HCT116 (cell line): ENCODE measurements at regions not wholly inside any gene's neighbourhood (a gene's known extent, or its start where the extent isn't known, plus 50 kb on each side); places are given as distances from the start of the nearest gene placed in this dataset.

Experiments
- ATAC-seq: fragments of 200-7000 bp; cut with Tn5 transposase; 2 replicates; pipeline ENCODE4 v1.9.1; 2020; ENCODE audit warnings: mild to moderate bottlenecking, moderate library complexity
- BruUV-seq: library from RNA; stranded (reverse); fragments of 400-500 nt; replicated peaks from 2 replicates; lab custom pipeline; 2021; lab: Mats Ljungman, UMichigan
- CTCF ChIA-PET: fragments of 300-600 bp; sonication (Branson Sonifier 250); formaldehyde crosslinking; loops from one replicate; lab custom pipeline; 2021; ENCODE audit warnings: antibody characterized with exemption; lab: Charles Lee
- POLR2A ChIA-PET: fragments of 300-600, 350-600 bp; sonication (Branson Sonifier 250); formaldehyde crosslinking; loops from one replicate; lab custom pipeline; 2021; ENCODE audit warnings: antibody characterized with exemption; lab: Charles Lee
- RAD21 ChIA-PET, 2 experiments: fragments of 300-600 bp; sonication (Branson Sonifier 250); formaldehyde crosslinking; loops; one replicate each; lab custom pipeline; 2023; ENCODE audit warnings: low total read pairs in 2 of 2; ENCODE audit not compliant: uncharacterized antibody in 2 of 2, unreplicated experiment in 2 of 2, low non-redundant PET in 1 of 2; lab: Charles Lee
- DNase-seq: peaks from one replicate; pipeline ENCODE4 v3.0.0-alpha.2; 2010; ENCODE audit warnings: low read depth, low spot score
- H2AFZ ChIP-seq: fragments of 200-600 bp; shearing (Covaris generic), sonication (generic); 2 replicates; pipeline ENCODE4 v1.6.1; 2017; ENCODE audit warnings: low read depth, mixed run types, mixed read lengths, antibody characterized with exemption, low read length; ENCODE audit not compliant: poor library complexity, severe bottlenecking
- H3K27ac ChIP-seq: 2 replicates; pipeline ENCODE4 v1.5.1; 2012; ENCODE audit warnings: low read depth, low read length
- H3K27me3 ChIP-seq: fragments of 200-600 bp; sonication (generic); 2 replicates; pipeline ENCODE4 v1.6.1; 2016; ENCODE audit warnings: mixed run types, low read length, mixed read lengths; ENCODE audit not compliant: insufficient read depth
- H3K36me3 ChIP-seq, 2 experiments: fragments of 200-500 bp in 1 of 2; fragments of 200-600 bp in 1 of 2; sonication (Bioruptor generic) in 1 of 2; sonication (generic) in 1 of 2; 2 replicates each; pipeline versions ENCODE4 v1.5.1 to v1.6.1; 2014 to 2016; ENCODE audit warnings: low read length in 2 of 2, inconsistent platforms in 1 of 2, mixed read lengths in 1 of 2, mixed run types in 1 of 2; ENCODE audit not compliant: insufficient read depth in 2 of 2, control insufficient read depth in 1 of 2
- H3K4me1 ChIP-seq, 2 experiments: fragments of 200-600 bp in 1 of 2; sonication (generic) in 1 of 2; 2 replicates each; pipeline versions ENCODE4 v1.5.1 to v1.6.1; 2012 to 2017; ENCODE audit warnings: low read length in 2 of 2, inconsistent platforms in 1 of 2, mild to moderate bottlenecking in 1 of 2, mixed read lengths in 1 of 2, mixed run types in 1 of 2, moderate library complexity in 1 of 2; ENCODE audit not compliant: insufficient read depth in 2 of 2, control insufficient read depth in 1 of 2
- H3K4me2 ChIP-seq: fragments of 200-600 bp; sonication (generic); 2 replicates; pipeline ENCODE4 v1.6.1; 2017; ENCODE audit warnings: mixed run types, low read length, mixed read lengths
- H3K4me3 ChIP-seq, 2 experiments: fragments of 200-600 bp in 1 of 2; sonication (generic) in 1 of 2; replicated peaks in 1 of 2; 2 replicates each; pipeline ENCODE4 v1.5.1; 2011 to 2016; ENCODE audit warnings: low read length in 2 of 2, control low read depth in 1 of 2, low read depth in 1 of 2, mild to moderate bottlenecking in 1 of 2, mixed read lengths in 1 of 2, mixed run types in 1 of 2
- H3K79me2 ChIP-seq: fragments of 200-600 bp; sonication (generic); 2 replicates; pipeline ENCODE4 v1.6.1; 2017; ENCODE audit warnings: mild to moderate bottlenecking, mixed run types, low read length, moderate library complexity, mixed read lengths; ENCODE audit not compliant: insufficient read depth
- H3K9ac ChIP-seq: fragments of 200-600 bp; sonication (generic); 2 replicates; pipeline ENCODE4 v1.6.1; 2016; ENCODE audit warnings: low read length, mixed read lengths
- H3K9me2 ChIP-seq: fragments of 200-600 bp; sonication (generic), shearing (Covaris generic); 2 replicates; pipeline ENCODE4 v1.6.1; 2017; ENCODE audit warnings: mixed run types, mild to moderate bottlenecking, moderate library complexity; ENCODE audit not compliant: insufficient read depth
- H3K9me3 ChIP-seq, 2 experiments: fragments of 200-500 bp in 1 of 2; fragments of 200-600 bp in 1 of 2; sonication (Bioruptor generic) in 1 of 2; sonication (generic) in 1 of 2; 2 replicates each; pipeline ENCODE4 v1.6.1; 2014 to 2017; ENCODE audit warnings: low read length in 2 of 2, mixed read lengths in 2 of 2, inconsistent platforms in 1 of 2, low read depth in 1 of 2, mild to moderate bottlenecking in 1 of 2, mixed run types in 1 of 2, moderate library complexity in 1 of 2; ENCODE audit not compliant: control insufficient read depth in 1 of 2, insufficient read depth in 1 of 2
- H4K20me1 ChIP-seq: fragments of 200-600 bp; sonication (generic), shearing (Covaris generic); 2 replicates; pipeline ENCODE4 v1.6.1; 2017; ENCODE audit warnings: mixed run types, mild to moderate bottlenecking, moderate library complexity; ENCODE audit not compliant: insufficient read depth
- CBX3 ChIP-seq: IDR thresholded peaks from 2 replicates; pipeline ENCODE4 v1.6.1; 2012; ENCODE audit warnings: low read depth
- CEBPB ChIP-seq: IDR thresholded peaks from 2 replicates; pipeline ENCODE4 v1.6.1; 2012; ENCODE audit warnings: low read depth
- ELF1 ChIP-seq: IDR thresholded peaks from 2 replicates; pipeline ENCODE4 v1.6.1; 2012; ENCODE audit warnings: low read depth, borderline replicate concordance
- EZH2 ChIP-seq: fragments of 200-600 bp; sonication (generic); IDR thresholded peaks from 2 replicates; pipeline ENCODE4 v1.6.1; 2017; ENCODE audit warnings: antibody characterized with exemption, mixed run types
- EZH2phosphoT487 ChIP-seq: fragments of 200-600 bp; IDR thresholded peaks from 2 replicates; pipeline ENCODE4 v1.6.1; 2018; ENCODE audit warnings: antibody characterized with exemption, borderline replicate concordance
- FOSL1 ChIP-seq: IDR thresholded peaks from 2 replicates; pipeline ENCODE4 v1.6.1; 2012; ENCODE audit warnings: low read depth
- POLR2A ChIP-seq: IDR thresholded peaks from 2 replicates; pipeline ENCODE4 v1.7.0; 2011; ENCODE audit warnings: borderline replicate concordance; ENCODE audit not compliant: insufficient read depth, insufficient read length; ENCODE audit errors: extremely low read depth
- POLR2AphosphoS5 ChIP-seq: IDR thresholded peaks from 2 replicates; pipeline ENCODE4 v1.6.1; 2011; ENCODE audit warnings: mild to moderate bottlenecking, low read depth, low read length, moderate library complexity
- RAD21 ChIP-seq: IDR thresholded peaks from 2 replicates; pipeline ENCODE4 v1.6.1; 2012; ENCODE audit warnings: low read depth, mild to moderate bottlenecking
- SP1 ChIP-seq: IDR thresholded peaks from 2 replicates; pipeline ENCODE4 v1.6.1; 2012; ENCODE audit warnings: low read depth
- TCF7L2 ChIP-seq: IDR thresholded peaks from 2 replicates; pipeline ENCODE4 v1.7.0; 2011; ENCODE audit warnings: borderline replicate concordance, inconsistent platforms; ENCODE audit not compliant: insufficient read depth, insufficient read length; ENCODE audit errors: extremely low read depth
- ZNF274 ChIP-seq: fragments of 200-500 bp; sonication (Bioruptor generic); IDR thresholded peaks from 2 replicates; pipeline ENCODE4 v1.6.1; 2014; ENCODE audit warnings: mild to moderate bottlenecking, low read depth, low read length, inconsistent platforms
- intact Hi-C: fragments of 100-400 bp; cut with micrococcal nuclease; formaldehyde crosslinking; loops from 2 replicates; pipeline ENCODE4 v1.10.0; 2022
- TF ChIP-seq, protein P1 (sequence below): IDR thresholded peaks from 2 replicates; pipeline ENCODE4 v1.6.1; 2012; ENCODE audit warnings: low read depth
- TF ChIP-seq, protein P2 (sequence below), 3 experiments: fragments of 200-600 bp in 1 of 3; sonication (generic) in 1 of 3; IDR thresholded peaks in 2 of 3; conservative IDR thresholded peaks in 1 of 3; 2 replicates each; pipeline ENCODE4 v1.5.1; 2012 to 2017; ENCODE audit warnings: low read depth in 2 of 3, low read length in 2 of 3, antibody characterized with exemption in 1 of 3, borderline replicate concordance in 1 of 3, control low read depth in 1 of 3, mild to moderate bottlenecking in 1 of 3, mixed read lengths in 1 of 3, mixed run types in 1 of 3, moderate library complexity in 1 of 3; ENCODE audit not compliant: insufficient read depth in 1 of 3

DNA sequence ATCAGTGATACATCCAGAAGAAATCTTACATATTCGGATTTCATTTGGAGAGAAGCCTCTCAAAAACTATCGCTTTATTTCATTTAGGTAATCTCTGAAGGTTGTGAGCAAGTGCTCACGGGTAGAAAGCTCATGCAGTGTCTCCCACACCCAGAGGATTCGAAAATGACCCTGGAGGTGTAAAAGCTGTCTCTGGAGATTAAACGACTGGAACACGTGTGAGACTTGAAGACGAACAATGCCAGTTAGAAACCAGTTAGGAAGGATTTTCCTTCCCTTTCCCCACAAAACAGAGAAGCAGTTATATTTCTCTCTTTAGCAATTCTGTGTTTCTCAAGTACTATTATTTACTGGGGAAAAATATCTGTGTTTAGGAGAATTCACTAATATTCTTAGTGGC lies 92.5 kb upstream of the CD55 start:
- Histone ChIP-seq H3K4me3 (no peak overlapping the region), H3K4me1 (peaks cover 9 to 14% of the 10 kb centered on the region in 2 experiments; a peak in 3 of 4 replicates), H3K27ac (no peak overlapping the region), H2AFZ (no peak overlapping the region), H3K9me3 (no peaks in the 10 kb centered on the region), H3K4me2 (no peak overlapping the region), H3K27me3 (no peaks in the 10 kb centered on the region), H3K9ac (no peak overlapping the region), H3K79me2 (no peaks in the 10 kb centered on the region), H3K9me2 (no peaks in the 10 kb centered on the region), H3K36me3 (no peaks in the 10 kb centered on the region), H4K20me1 (no peaks in the 10 kb centered on the region)
- no peak for ATAC-seq
- DNase-seq, result no peak
- no peak for TF ChIP-seq EZH2
- TF ChIP-seq ZNF274, result no peak
- TF ChIP-seq RAD21, result no peak
- no TSS peak for BruUV-seq
- ChIA-PET RAD21 (no interaction called here), POLR2A (no interaction called here), CTCF (no interaction called here)
- intact Hi-C loops, result no loop called here

DNA sequence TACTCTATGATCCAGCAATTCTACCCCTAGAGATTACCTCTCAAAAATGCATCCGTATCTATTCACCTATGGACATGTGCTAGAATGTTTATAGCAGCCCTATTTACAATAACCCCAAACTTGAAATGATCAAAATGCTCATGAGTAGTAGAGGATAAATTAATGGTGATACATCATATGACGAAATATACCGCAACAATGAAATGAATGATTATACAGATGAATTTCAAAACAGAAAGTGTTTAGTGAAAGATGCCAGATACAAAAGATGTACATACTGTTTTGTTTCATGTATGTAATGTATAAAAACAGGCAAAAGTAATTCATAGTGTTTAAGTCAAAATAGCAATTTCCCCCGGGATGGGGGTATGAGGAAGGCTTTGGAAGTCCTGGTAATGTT lies 91.0 kb upstream of the CD55 start:
- Histone ChIP-seq H3K4me2 (no peak overlapping the region), H3K27ac (no peak overlapping the region), H3K36me3 (no peaks in the 10 kb centered on the region), H4K20me1 (no peaks in the 10 kb centered on the region), H3K9me3 (no peaks in the 10 kb centered on the region), H3K4me3 (no peak overlapping the region), H3K9ac (no peak overlapping the region), H3K27me3 (no peaks in the 10 kb centered on the region), H2AFZ (no peak overlapping the region), H3K79me2 (no peaks in the 10 kb centered on the region), H3K4me1 (peaks cover 9 to 14% of the 10 kb centered on the region in 2 experiments; a peak in 3 of 4 replicates), H3K9me2 (no peaks in the 10 kb centered on the region)
- no TSS peak for BruUV-seq
- RAD21 ChIA-PET, result no interaction called here
- intact Hi-C loops, result no loop called here
- no peak for ATAC-seq
- CTCF ChIA-PET, result no interaction called here
- TF ChIP-seq CEBPB (no peak), RAD21 (no peak), ZNF274 (no peak), SP1 (no peak), POLR2AphosphoS5 (no peak), POLR2A (no peak), CBX3 (no peak), FOSL1 (no peak), ELF1 (no peak), EZH2phosphoT487 (no peak), TCF7L2 (no peak)
- TF ChIP-seq, protein P1, sequence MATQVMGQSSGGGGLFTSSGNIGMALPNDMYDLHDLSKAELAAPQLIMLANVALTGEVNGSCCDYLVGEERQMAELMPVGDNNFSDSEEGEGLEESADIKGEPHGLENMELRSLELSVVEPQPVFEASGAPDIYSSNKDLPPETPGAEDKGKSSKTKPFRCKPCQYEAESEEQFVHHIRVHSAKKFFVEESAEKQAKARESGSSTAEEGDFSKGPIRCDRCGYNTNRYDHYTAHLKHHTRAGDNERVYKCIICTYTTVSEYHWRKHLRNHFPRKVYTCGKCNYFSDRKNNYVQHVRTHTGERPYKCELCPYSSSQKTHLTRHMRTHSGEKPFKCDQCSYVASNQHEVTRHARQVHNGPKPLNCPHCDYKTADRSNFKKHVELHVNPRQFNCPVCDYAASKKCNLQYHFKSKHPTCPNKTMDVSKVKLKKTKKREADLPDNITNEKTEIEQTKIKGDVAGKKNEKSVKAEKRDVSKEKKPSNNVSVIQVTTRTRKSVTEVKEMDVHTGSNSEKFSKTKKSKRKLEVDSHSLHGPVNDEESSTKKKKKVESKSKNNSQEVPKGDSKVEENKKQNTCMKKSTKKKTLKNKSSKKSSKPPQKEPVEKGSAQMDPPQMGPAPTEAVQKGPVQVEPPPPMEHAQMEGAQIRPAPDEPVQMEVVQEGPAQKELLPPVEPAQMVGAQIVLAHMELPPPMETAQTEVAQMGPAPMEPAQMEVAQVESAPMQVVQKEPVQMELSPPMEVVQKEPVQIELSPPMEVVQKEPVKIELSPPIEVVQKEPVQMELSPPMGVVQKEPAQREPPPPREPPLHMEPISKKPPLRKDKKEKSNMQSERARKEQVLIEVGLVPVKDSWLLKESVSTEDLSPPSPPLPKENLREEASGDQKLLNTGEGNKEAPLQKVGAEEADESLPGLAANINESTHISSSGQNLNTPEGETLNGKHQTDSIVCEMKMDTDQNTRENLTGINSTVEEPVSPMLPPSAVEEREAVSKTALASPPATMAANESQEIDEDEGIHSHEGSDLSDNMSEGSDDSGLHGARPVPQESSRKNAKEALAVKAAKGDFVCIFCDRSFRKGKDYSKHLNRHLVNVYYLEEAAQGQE, result no peak
- TF ChIP-seq, protein P2, sequence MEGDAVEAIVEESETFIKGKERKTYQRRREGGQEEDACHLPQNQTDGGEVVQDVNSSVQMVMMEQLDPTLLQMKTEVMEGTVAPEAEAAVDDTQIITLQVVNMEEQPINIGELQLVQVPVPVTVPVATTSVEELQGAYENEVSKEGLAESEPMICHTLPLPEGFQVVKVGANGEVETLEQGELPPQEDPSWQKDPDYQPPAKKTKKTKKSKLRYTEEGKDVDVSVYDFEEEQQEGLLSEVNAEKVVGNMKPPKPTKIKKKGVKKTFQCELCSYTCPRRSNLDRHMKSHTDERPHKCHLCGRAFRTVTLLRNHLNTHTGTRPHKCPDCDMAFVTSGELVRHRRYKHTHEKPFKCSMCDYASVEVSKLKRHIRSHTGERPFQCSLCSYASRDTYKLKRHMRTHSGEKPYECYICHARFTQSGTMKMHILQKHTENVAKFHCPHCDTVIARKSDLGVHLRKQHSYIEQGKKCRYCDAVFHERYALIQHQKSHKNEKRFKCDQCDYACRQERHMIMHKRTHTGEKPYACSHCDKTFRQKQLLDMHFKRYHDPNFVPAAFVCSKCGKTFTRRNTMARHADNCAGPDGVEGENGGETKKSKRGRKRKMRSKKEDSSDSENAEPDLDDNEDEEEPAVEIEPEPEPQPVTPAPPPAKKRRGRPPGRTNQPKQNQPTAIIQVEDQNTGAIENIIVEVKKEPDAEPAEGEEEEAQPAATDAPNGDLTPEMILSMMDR (IDR thresholded peaks at IDR 0.05 in 2 of 3, conservative IDR thresholded peaks at IDR 0.05 in 1 of 3; ENCODE audit: borderline replicate concordance in 1 of 3, insufficient read depth in 1 of 3, low read depth in 2 of 3, low read length in 2 of 3), result no peak
- POLR2A ChIA-PET, result no interaction called here
- DNase-seq, result no peak
